ENCODE measurements at regions not wholly inside any gene's neighbourhood (a gene's known extent, or its start where the extent isn't known, plus 50 kb on each side); places are given as distances from the start of the nearest gene placed in this dataset.
"Not testable (repeated sequence)": the region's sequence is repeated elsewhere in the genome, so short reads cannot be mapped to it uniquely, and the experiment has no call there.

GRCh38 chr2:87639801-87640440, 108.0 kb upstream of the PLGLB2 start:
- not testable (repeated sequence) for H3K36me3 ChIP-seq, H3K4me3 ChIP-seq, H3K27ac ChIP-seq, H3K27me3 ChIP-seq, H3K4me1 ChIP-seq, ATAC-seq, H3K9me3 ChIP-seq
- 100% methylated on average over 3 of the region's 15 CpGs; no CpG with 5 or more reads in 1 of the 2 donors for WGBS, 2 donors (ENCODE audit: low coverage in 1 of 2)

GRCh38 chr2:87640961-87641563, 106.8 kb upstream of the PLGLB2 start:
- WGBS, 2 donors (ENCODE audit: low coverage in 1 of 2) = 67 to 100% methylated on average over 2 to 3 of the region's 4 CpGs
- not testable (repeated sequence) for H3K36me3 ChIP-seq, ATAC-seq, H3K4me1 ChIP-seq, H3K27ac ChIP-seq, H3K27me3 ChIP-seq, H3K4me3 ChIP-seq, H3K9me3 ChIP-seq

GRCh38 chr2:87643165-87643564, 104.7 kb upstream of the PLGLB2 start:
- H3K27ac ChIP-seq, H3K36me3 ChIP-seq, H3K4me1 ChIP-seq, H3K9me3 ChIP-seq, H3K4me3 ChIP-seq, H3K27me3 ChIP-seq, ATAC-seq: not testable (repeated sequence)
- WGBS, 2 donors (ENCODE audit: low coverage in 1 of 2) = no CpG with 5 or more reads among the region's 4 CpGs

DNA sequence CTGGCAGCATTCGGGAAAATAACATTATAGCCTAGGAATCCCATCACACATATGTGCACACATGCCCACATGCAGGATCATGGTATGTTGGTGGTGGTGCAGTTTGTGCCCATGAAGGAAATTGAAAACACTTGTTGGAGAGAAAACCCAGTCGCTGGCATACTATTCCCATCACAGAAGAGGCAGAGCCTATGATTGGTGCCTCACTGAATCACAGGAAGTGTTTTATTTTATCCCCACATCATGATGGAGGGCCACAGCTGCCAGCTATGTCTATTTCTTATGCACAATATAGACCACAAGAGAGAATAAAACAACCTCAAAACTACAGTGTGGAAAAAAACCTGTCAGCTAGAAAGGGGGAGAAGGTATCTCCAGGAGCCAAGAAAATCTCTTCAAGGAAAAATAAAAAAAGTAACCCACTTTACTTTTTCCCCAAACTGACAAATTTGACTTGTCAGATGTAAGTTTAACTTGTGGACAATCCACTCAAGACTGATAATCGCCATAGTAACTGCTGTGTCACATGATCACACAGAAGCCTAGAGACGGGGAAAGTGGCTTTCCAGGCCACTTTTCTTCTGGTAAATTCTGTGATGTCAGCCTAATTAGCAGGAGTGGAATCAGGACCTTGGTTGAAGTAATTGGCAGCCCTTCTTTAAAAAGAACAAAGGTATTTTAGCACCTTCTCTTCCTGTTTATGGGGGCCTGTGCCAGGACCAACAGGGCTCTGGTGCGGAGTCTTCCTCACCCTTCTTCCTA, 100.0 kb upstream of the PLGLB2 start:
- H3K27ac ChIP-seq, ATAC-seq: not testable (repeated sequence)

GRCh38 chr2:87648815-87649214, 99.1 kb upstream of the PLGLB2 start:
- H3K27me3 ChIP-seq, H3K27ac ChIP-seq, H3K4me1 ChIP-seq, H3K4me3 ChIP-seq, ATAC-seq, H3K9me3 ChIP-seq, H3K36me3 ChIP-seq: not testable (repeated sequence)
- no CpG with 5 or more reads among the region's 3 CpGs for WGBS, 2 donors (ENCODE audit: low coverage in 1 of 2)

More for the DNA sequence above, 100.0 kb upstream of the PLGLB2 start:
- not testable (repeated sequence) for H3K4me3 ChIP-seq, H3K36me3 ChIP-seq, H3K4me1 ChIP-seq, H3K27me3 ChIP-seq, H3K9me3 ChIP-seq
- no CpG with 5 or more reads among the region's 5 CpGs for WGBS, 2 donors (ENCODE audit: low coverage in 1 of 2)

GRCh38 chr2:87649871-87650270, 98.0 kb upstream of the PLGLB2 start:
- not testable (repeated sequence) for H3K9me3 ChIP-seq, H3K27ac ChIP-seq, ATAC-seq, H3K4me1 ChIP-seq, H3K4me3 ChIP-seq, H3K36me3 ChIP-seq, H3K27me3 ChIP-seq
- 100% methylated on average over 1 to 2 of the region's 3 CpGs for WGBS, 2 donors (ENCODE audit: low coverage in 1 of 2)

DNA sequence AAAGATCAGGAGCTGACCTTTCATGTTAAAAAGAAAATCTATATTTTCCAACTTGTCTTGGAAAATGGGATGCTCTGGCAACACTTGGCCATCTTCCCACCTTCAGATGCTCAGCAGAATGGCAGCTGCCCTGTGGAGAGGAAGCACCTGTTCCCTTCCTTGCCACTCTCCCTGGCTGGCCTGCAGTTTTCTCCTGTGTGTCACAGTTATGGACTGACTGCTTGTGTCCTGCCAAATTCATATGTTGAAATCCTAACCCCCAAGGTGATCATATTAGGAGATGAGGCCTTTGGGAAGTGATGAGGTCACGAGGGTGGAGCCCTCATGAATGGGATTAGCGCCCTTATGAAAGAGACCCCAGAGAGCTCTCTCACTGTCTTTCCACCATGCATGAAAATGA, 97.0 kb upstream of the PLGLB2 start:
- WGBS, 2 donors (ENCODE audit: low coverage in 1 of 2) = no CpG with 5 or more reads among the region's 2 CpGs
- ATAC-seq = peak; percentile 13

DNA sequence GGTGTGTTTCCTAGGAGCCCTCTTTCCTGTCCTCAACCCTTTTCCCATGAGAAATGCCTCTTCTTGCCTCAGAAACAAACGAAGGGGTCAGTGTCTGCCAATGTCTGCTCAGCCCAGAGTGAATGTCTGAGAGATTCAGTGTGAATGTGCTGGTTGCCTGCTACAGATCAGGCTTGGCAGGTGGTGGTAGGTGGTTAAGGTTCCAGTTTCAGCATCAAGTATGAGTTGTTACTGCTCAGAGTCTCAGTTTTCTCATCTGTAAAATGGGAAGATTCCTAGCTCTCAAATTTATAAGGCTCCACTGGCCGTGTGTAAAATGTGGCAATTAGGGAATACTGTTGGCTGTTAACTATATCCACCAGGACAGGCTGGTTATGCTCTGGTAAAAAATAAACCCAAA, 96.3 kb upstream of the PLGLB2 start:
- H3K27ac ChIP-seq, ATAC-seq, H3K4me1 ChIP-seq, H3K9me3 ChIP-seq, H3K4me3 ChIP-seq, H3K36me3 ChIP-seq, H3K27me3 ChIP-seq: not testable (repeated sequence)
- 80% methylated on average over 1 of the region's 2 CpGs; no CpG with 5 or more reads in 1 of the 2 donors for WGBS, 2 donors (ENCODE audit: low coverage in 1 of 2)

More for the DNA sequence above, 97.0 kb upstream of the PLGLB2 start:
- H3K9me3 ChIP-seq, H3K4me1 ChIP-seq, H3K27ac ChIP-seq, H3K36me3 ChIP-seq, H3K27me3 ChIP-seq, H3K4me3 ChIP-seq: not testable (repeated sequence)

GRCh38 chr2:87653373-87653772, 94.5 kb upstream of the PLGLB2 start:
- ATAC-seq, H3K27me3 ChIP-seq: not testable (repeated sequence)

GRCh38 chr2:87654136-87654814, 93.6 kb upstream of the PLGLB2 start:
- not testable (repeated sequence) for H3K27ac ChIP-seq, H3K9me3 ChIP-seq, H3K36me3 ChIP-seq, H3K4me1 ChIP-seq, H3K27me3 ChIP-seq, ATAC-seq, H3K4me3 ChIP-seq
- 85% methylated on average over 3 of the region's 7 CpGs; no CpG with 5 or more reads in 1 of the 2 donors for WGBS, 2 donors (ENCODE audit: low coverage in 1 of 2)

More at GRCh38 chr2:87653373-87653772, 94.5 kb upstream of the PLGLB2 start:
- not testable (repeated sequence) for H3K36me3 ChIP-seq, H3K27ac ChIP-seq, H3K9me3 ChIP-seq, H3K4me3 ChIP-seq, H3K4me1 ChIP-seq

DNA sequence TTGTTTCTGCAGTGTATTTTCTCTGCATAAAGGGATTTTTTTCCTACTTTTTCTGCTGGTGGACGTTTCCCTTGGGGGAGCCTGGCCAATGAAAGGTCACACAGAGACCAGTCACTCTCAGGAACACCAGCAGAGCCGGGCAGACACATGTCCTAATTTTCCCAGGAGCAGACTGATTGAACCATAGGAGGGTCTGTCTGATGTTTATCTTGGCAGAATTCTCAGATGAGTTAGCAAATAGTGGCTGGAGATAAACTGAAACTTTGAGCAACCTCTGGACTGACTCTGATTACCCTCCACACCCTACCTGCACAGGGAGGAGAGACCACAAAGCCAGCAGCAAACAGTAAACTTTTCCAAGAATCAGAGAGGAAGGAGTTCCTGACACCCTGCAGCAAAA, 90.0 kb upstream of the PLGLB2 start:
- H3K9me3 ChIP-seq, H3K27me3 ChIP-seq, ATAC-seq, H3K27ac ChIP-seq, H3K36me3 ChIP-seq, H3K4me1 ChIP-seq, H3K4me3 ChIP-seq: not testable (repeated sequence)
- no CpG with 5 or more reads among the region's 2 CpGs for WGBS, 2 donors (ENCODE audit: low coverage in 1 of 2)

DNA sequence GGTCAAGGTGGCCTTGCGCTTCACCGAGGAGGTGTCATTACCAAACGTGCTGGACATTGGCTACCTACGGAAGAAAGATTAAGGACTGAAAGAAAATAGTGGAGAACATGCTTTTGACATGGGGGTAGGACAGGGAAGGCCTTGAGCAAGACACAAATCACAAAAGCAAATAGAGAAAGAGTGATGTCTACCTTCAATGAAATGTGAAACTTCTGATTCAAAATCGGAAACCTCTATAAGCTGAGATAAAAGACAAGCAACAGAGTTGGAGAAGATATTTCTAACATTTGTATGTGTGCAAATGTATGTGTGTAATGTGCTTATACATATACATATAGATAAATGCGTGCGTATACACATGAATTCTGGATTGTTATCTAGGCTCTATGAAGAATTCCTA, 89.5 kb upstream of the PLGLB2 start:
- not testable (repeated sequence) for H3K36me3 ChIP-seq, ATAC-seq, H3K27me3 ChIP-seq, H3K4me3 ChIP-seq, H3K9me3 ChIP-seq, H3K4me1 ChIP-seq, H3K27ac ChIP-seq
- WGBS, 2 donors (ENCODE audit: low coverage in 1 of 2) = no CpG with 5 or more reads among the region's 7 CpGs

GRCh38 chr2:87658976-87659375, 88.9 kb upstream of the PLGLB2 start:
- not testable (repeated sequence) for H3K9me3 ChIP-seq, ATAC-seq, H3K27ac ChIP-seq, H3K27me3 ChIP-seq, H3K36me3 ChIP-seq, H3K4me1 ChIP-seq, H3K4me3 ChIP-seq
- 90% methylated on average over 2 of the region's 6 CpGs; no CpG with 5 or more reads in 1 of the 2 donors for WGBS, 2 donors (ENCODE audit: low coverage in 1 of 2)
